Tibial nerve (tissue), 3 donors: ENCODE measurements at regions not wholly inside any gene's neighbourhood (a gene's known extent, or its start where the extent isn't known, plus 50 kb on each side); places are given as distances from the start of the nearest gene placed in this dataset.

ENCODE experiments used
- CTCF ChIP-seq, 5 experiments: fragments of 200-600 bp in 3 of 5; fragments of 450-650 bp in 2 of 5; sonication (generic) in 3 of 5; IDR thresholded peaks; one replicate each; pipeline ENCODE4 v1.5.1; 2016 to 2019; ENCODE audit warnings: antibody characterized with exemption in 5 of 5, mild to moderate bottlenecking in 3 of 5, moderate library complexity in 2 of 5
- POLR2A ChIP-seq, 2 donors: fragments of 450-650 bp; IDR thresholded peaks; one replicate each; pipeline ENCODE4 v1.6.1; 2017; ENCODE audit warnings: antibody characterized with exemption in 2 of 2, mild to moderate bottlenecking in 2 of 2, moderate library complexity in 2 of 2

- TF ChIP-seq CTCF (IDR thresholded peaks at IDR 0.05) (no peak), POLR2A (IDR thresholded peaks at IDR 0.05) (no peak)
Observed at GRCh38 chr19:28176193-28176592, 1036.8 kb downstream of the UQCRFS1 start.
